Brain pericyte (primary cell): ENCODE measurements at regions not wholly inside any gene's neighbourhood (a gene's known extent, or its start where the extent isn't known, plus 50 kb on each side); places are given as distances from the start of the nearest gene placed in this dataset.

Experiments used
- DNase-seq: peaks from one replicate; pipeline ENCODE4 v3.0.0-alpha.2; 2012; ENCODE audit warnings: low read depth, low spot score

- no peak for DNase-seq
Measured at GRCh38 chr6:40973304-40973703, 65.7 kb downstream of the UNC5CL start.

- no peak for DNase-seq
Measured at GRCh38 chr6:40972814-40973213, 66.2 kb downstream of the UNC5CL start.

DNA sequence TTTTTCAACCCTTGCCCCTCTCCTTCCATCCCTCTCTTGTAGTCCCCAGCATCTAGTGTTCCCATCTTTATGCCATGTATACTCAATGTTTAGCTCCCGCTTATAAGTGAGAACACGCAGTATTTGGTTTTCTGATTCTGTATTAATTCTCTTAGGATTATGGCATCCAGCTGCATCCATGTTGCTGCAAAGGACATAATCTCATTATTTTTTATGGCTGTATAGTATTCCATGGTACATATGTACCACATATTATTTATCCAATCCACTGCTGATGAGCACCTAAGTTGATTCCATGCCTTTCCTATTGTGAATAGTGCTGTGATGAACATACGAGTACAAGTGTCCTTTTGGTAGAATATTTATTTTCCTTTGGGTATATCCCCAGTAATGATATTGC lies 66.8 kb downstream of the UNC5CL start:
- no peak for DNase-seq

- no peak for DNase-seq
Measured at GRCh38 chr6:40968620-40969164, 70.3 kb downstream of the UNC5CL start.

GRCh38 chr6:40966860-40967259 lies 72.2 kb downstream of the UNC5CL start:
- DNase-seq: no peak

GRCh38 chr6:40965046-40965445 lies 74.0 kb downstream of the UNC5CL start:
- DNase-seq: no peak

DNA sequence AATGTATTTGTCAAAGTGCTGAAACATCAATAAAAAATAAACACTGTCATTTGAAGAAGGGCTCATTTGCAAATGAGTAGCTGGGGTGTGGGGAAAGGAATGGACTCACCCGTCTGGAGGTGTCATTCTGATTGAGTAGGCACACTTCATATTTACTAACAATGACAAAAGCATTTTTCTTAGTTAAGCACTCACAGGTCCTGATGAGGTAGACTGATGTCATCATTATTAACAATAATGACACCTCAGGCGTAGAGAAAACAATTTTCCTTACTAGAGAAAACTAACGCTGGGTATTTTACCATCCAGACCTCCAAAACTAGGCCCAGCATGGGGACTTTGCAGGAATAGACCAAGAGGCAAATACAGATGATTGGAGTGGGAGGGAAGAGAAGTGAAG lies 76.0 kb downstream of the UNC5CL start:
- DNase-seq: no peak

- DNase-seq: no peak
Measured at GRCh38 chr6:40962241-40962640, 76.8 kb downstream of the UNC5CL start.

DNA sequence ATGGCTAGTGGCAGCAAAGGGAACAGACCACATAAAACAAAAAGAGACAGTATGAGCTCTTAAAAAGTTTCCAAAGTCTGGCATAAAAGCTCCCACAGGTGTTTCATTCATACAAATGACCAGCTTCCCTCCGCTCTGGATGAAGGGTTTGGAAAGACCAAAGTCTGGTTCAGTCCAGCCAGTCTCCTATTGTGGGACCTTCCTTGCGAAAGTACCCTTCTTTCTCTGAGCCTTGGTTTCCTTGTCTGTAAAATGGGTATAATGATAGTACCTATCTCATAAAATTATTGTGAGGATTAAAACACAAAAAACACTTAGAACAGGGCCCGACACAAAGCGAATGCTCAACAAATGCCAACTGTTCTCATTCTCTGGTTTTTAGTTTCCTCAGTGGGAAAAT lies 77.2 kb downstream of the UNC5CL start:
- DNase-seq: no peak

- DNase-seq: no peak
Measured at GRCh38 chr6:40960742-40961430, 78.1 kb downstream of the UNC5CL start.

DNA sequence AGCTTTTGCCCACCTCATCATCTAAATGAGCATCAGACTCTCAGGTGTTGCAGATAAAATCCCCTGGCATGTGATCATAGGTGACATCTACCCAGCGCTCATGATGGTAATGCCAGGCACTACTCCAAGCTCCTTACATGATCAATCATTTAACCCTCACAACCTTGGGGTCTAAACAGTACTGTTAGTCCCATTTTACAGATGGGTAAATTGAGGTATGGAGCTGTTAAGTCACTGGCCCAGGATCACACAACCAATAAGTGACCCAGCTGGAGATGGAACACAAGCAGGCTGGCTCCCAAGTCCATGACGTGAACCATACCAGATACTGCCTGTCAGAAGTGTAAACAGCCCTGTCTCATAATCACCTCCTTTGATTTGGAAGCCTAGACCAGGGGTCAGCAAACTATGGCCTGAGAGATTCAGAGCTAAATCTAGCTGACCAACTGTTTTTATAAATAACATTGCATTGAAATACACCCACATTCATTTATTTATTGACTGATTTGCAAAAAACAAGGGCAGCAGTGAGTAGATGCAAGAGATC lies 79.2 kb downstream of the UNC5CL start:
- no peak for DNase-seq

DNA sequence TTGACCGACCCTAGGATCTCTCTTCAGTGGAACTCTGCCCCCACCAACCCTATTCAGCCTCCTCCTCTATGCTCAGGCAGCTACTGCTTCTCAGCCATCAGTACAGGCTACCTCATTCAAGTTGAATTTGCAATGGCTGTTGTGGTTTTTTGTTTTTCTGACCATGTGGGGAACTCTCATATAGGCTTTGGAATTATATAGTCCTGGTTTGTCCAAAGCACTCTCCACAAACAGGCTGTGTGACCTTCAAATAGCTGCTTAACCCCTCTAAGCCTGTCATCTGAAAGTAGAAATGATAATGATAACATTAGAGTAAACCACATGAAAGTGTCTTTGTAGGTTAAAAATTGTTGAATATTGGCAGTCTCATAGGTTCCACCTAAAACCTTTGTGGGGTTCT lies 80.3 kb downstream of the UNC5CL start:
- DNase-seq: no peak

DNA sequence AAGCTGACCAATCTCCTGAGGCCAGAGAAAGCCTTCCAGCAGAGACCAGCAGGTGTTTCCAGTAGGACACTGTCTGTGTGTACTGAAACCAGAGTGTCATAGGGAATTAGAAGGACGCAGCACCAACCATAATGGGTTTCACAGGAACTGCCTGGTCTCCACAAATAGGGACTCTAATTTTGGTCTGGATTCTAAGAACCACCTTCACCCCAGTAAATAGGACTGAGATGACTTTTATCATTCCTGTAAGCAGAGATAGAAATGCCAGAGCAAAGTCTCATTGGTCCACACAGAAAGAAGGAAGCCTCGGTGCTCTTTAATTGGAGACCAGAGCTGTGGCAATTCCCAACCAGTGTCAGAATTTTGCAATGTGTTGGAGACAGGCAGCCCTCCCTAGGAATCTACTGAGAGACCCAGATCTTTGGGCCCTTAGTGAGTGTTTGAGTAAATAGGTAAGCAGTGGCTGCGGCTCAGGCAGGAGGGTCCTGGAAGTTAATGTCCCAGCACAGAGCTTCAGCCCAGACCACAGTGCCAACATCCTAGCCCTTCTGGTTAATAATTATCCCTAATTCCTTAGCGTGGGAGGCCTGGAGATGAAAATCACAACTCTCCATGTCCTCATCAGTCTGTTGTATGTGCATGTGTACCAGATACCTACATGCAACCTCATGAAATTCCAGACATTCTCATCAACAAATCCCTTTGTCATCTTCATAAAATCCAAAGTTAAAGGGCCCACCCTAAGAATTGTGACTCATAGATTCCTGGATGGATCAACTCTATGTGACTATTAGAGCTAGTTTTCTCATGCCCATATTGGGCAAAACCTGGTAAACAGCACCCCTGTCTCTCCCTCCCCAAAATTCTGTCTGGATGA lies 81.2 kb downstream of the UNC5CL start:
- DNase-seq: no peak

DNA sequence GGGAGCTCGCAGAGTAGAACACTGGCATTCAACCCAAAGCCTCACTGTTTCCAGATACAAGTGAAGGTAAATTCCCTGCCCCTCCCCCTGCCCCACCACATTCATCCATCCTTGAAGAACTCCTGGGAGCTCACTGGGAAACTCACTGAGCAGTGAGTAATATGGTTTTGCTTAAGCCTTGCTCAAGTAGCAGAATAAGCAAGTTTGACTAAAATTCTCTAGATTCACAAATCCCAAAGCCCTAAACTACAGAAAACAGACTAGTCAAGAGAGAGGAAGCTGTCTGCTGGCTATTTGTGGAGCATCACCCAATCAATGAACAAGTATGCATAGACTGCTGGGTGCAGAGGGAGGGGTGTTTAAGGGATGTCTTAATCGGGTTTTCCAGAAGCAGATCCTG lies 82.1 kb downstream of the UNC5CL start:
- DNase-seq: no peak

- no peak for DNase-seq
Measured at GRCh38 chr6:40955178-40955545, 83.9 kb downstream of the UNC5CL start.

GRCh38 chr6:40954446-40955177 lies 84.4 kb downstream of the UNC5CL start:
- no peak for DNase-seq

DNA sequence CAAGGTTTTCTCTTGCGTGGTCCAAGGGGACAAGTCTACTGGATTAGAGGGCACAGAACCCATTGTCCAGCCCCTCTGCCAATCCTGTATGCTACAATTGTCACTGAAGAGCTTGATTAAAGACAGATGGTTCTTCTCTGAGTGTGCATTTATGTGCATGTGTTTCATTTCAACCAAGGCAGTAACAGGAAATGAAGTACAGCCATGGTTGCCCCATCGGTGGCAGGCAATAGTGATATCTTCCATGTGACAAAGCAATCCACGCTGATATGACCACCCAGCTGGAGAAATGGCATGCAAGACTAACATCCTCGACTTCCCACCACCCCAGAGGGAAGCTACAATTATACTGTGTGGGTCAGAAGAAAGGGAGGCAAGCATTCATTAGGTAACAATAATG lies 85.5 kb downstream of the UNC5CL start:
- DNase-seq: no peak

- no peak for DNase-seq
Measured at GRCh38 chr6:40950986-40951698, 87.9 kb downstream of the UNC5CL start.

GRCh38 chr6:40948570-40948969 lies 90.5 kb downstream of the UNC5CL start:
- DNase-seq: no peak

DNA sequence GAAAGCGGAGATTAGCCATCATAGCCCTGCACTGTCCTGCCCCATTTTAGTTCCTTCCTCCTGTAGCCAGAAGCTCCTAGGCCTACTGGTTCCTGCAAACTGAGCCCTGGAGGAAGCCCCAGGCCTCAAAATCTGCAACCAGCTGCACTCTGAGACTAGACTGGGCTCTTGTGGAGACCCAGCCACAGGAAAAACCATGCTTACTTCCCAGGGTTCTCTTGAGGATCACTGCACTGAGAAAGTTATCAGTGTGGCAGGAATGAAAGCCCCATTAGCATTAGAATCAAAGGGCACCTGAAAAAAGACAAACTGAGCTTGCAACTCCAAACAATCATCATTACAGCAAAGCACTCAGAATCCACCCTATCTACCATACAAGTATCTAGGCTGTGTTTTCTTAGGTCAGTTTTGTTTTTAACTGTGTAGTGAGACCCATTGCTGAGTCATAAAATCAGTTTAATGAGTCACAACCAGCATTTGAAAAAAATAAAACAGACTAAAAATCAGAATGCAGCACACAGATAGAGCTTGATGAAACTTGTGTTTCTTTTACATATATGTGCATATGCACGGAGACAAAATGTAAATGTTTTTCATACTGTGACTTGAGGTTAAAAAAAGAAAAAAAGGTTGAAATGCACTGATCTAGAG lies 91.0 kb downstream of the UNC5CL start:
- no peak for DNase-seq
